OCI-LY7 (cell line): ENCODE measurements at regions not wholly inside any gene's neighbourhood (a gene's known extent, or its start where the extent isn't known, plus 50 kb on each side); places are given as distances from the start of the nearest gene placed in this dataset.

ENCODE experiments used
- EZH2phosphoT487 ChIP-seq: fragments of 200-600 bp; sonication (generic); IDR thresholded peaks from 2 replicates; pipeline ENCODE4 v1.6.1; 2018; ENCODE audit warnings: low read depth, borderline replicate concordance, mild to moderate bottlenecking, mixed run types, antibody characterized with exemption, low read length, moderate library complexity, mixed read lengths
- TF ChIP-seq, protein P1 (sequence below): fragments of 200-600 bp; sonication (generic); conservative IDR thresholded peaks from 2 replicates; pipeline ENCODE4 v1.5.1; 2014; ENCODE audit warnings: mild to moderate bottlenecking, antibody characterized with exemption, low read length, moderate library complexity, mixed read lengths

DNA sequence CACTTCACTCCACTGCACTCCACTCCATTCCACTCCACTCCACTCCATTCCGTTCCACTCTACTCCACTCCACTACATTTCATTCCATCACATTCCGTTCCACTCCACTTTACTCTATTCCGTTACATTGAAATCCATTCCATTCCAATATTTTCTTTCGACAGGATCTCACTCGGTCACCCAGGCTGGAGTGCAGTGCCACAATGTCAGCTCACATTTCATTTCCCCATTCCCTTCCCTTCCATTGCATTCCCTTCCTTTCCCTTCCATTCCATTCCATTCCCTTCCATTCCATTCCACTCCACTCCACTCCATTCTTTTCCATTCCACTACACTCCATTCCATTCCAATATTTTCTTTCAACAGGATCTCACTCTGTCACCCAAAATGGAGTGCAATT is 1407.6 kb upstream of the USP9Y start:
- TF ChIP-seq, protein P1, sequence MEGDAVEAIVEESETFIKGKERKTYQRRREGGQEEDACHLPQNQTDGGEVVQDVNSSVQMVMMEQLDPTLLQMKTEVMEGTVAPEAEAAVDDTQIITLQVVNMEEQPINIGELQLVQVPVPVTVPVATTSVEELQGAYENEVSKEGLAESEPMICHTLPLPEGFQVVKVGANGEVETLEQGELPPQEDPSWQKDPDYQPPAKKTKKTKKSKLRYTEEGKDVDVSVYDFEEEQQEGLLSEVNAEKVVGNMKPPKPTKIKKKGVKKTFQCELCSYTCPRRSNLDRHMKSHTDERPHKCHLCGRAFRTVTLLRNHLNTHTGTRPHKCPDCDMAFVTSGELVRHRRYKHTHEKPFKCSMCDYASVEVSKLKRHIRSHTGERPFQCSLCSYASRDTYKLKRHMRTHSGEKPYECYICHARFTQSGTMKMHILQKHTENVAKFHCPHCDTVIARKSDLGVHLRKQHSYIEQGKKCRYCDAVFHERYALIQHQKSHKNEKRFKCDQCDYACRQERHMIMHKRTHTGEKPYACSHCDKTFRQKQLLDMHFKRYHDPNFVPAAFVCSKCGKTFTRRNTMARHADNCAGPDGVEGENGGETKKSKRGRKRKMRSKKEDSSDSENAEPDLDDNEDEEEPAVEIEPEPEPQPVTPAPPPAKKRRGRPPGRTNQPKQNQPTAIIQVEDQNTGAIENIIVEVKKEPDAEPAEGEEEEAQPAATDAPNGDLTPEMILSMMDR: no peak
- TF ChIP-seq EZH2phosphoT487: no peak
